ENCODE measurements at regions not wholly inside any gene's neighbourhood (a gene's known extent, or its start where the extent isn't known, plus 50 kb on each side); places are given as distances from the start of the nearest gene placed in this dataset.

- TF ChIP-seq CTCF (conservative IDR thresholded peaks at IDR 0.05; ENCODE audit: low read depth, low read length) (no peak), EZH2 (IDR thresholded peaks at IDR 0.05; ENCODE audit: borderline replicate concordance, low read depth, low read length, poor library complexity, severe bottlenecking) (no peak)
Observed at GRCh38 chr5:56330806-56331205, 97.7 kb upstream of the ANKRD55 start.
